ENCODE measurements at regions not wholly inside any gene's neighbourhood (a gene's known extent, or its start where the extent isn't known, plus 50 kb on each side); places are given as distances from the start of the nearest gene placed in this dataset.
A peak's percentile ranks its signal among the peaks of the same experiment; 100 is the strongest.
"Not testable (repeated sequence)": the region's sequence is repeated elsewhere in the genome, so short reads cannot be mapped to it uniquely, and the experiment has no call there.

DNA sequence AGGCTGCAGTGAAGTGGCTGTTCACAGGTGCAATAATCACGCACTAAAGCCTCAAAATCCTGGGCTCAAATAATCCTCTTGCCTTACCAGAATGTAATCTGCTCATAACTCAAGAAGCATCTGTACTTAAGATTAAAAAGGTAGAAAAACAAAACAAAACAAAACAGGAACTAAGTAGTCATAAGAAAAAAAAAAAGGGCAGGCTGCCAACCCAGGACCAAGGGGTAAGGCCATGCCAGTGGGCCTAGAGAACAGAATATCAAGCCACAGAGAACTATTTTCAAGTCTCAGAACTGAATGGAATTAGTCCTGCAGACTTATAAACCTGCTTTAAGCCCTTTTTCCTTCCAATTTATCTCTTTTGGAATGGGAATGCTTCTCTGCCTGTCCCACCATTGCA is 64.8 kb upstream of the TBC1D3K start:
- H2BK12ac ChIP-seq (ENCODE audit: low read length in 2 of 2): no peak overlapping the region
- H4K91ac ChIP-seq (ENCODE audit: low read length): no peak overlapping the region
- no peak overlapping the region for H4K8ac ChIP-seq (ENCODE audit: low read length)
- no peaks in the 10 kb centered on the region for H3K79me1 ChIP-seq (replicated peaks; ENCODE audit: low read length, poor library complexity, severe bottlenecking)
- H3K4me2 ChIP-seq (ENCODE audit: low read length, poor library complexity, severe bottlenecking): no peak overlapping the region
- no peak for DNase-seq
- 100% methylated on average over 1 of the region's 1 CpG for WGBS
- H3K4ac ChIP-seq (ENCODE audit: low read depth in 1 of 2, low read length in 2 of 2): no peak overlapping the region
- H3K27ac ChIP-seq (ENCODE audit: low read length, poor library complexity, severe bottlenecking): no peak overlapping the region
- no peak overlapping the region for H2BK5ac ChIP-seq (ENCODE audit: low read depth, low read length, poor library complexity, severe bottlenecking)
- H3K14ac ChIP-seq (ENCODE audit: low read length in 2 of 2): no peak overlapping the region
- no peak overlapping the region for H3K23ac ChIP-seq (ENCODE audit: low read length in 2 of 2)
- peaks cover 0 to 11% of the 10 kb centered on the region in 2 experiments for H3K27me3 ChIP-seq (ENCODE audit: control insufficient read depth in 1 of 2, insufficient read depth in 1 of 2, low read length in 2 of 2)
- H2BK15ac ChIP-seq (ENCODE audit: low read depth, poor library complexity, severe bottlenecking): no peak overlapping the region
- H2BK120ac ChIP-seq (ENCODE audit: low read depth, low read length): no peak overlapping the region
- no peak overlapping the region for H3K9ac ChIP-seq (ENCODE audit: low read length)
- H2AK5ac ChIP-seq (ENCODE audit: low read length, severe bottlenecking): no peak overlapping the region
- H3K4me3 ChIP-seq (ENCODE audit: insufficient read depth in 1 of 2, low read depth in 1 of 2, low read length in 2 of 2): no peak overlapping the region
- no peaks in the 10 kb centered on the region for H3K36me3 ChIP-seq (ENCODE audit: control insufficient read depth in 1 of 2, insufficient read depth in 2 of 2, low read depth in 1 of 2, low read length in 2 of 2)
- no peak overlapping the region for H3K18ac ChIP-seq (ENCODE audit: low read depth in 1 of 2, low read length in 2 of 2)
- H3K9me3 ChIP-seq (ENCODE audit: control insufficient read depth, low read length): peaks cover 2% of the 10 kb centered on the region
- H2AFZ ChIP-seq (ENCODE audit: low read depth, low read length): no peak overlapping the region
- no peaks in the 10 kb centered on the region for H3K4me1 ChIP-seq (ENCODE audit: control insufficient read depth, insufficient read depth, low read depth, low read length)

- H2BK15ac ChIP-seq (ENCODE audit: low read depth, poor library complexity, severe bottlenecking); H2BK120ac ChIP-seq (ENCODE audit: low read depth, low read length); H3K4me2 ChIP-seq (ENCODE audit: low read length, poor library complexity, severe bottlenecking); H3K4ac ChIP-seq (ENCODE audit: low read depth in 1 of 2, low read length in 2 of 2); H3K79me1 ChIP-seq (replicated peaks; ENCODE audit: low read length, poor library complexity, severe bottlenecking); H3K9me3 ChIP-seq (ENCODE audit: control insufficient read depth, low read length); H2AK5ac ChIP-seq (ENCODE audit: low read length, severe bottlenecking); H2BK12ac ChIP-seq (ENCODE audit: low read length in 2 of 2); H3K27ac ChIP-seq (ENCODE audit: low read length, poor library complexity, severe bottlenecking); H3K18ac ChIP-seq (ENCODE audit: low read depth in 1 of 2, low read length in 2 of 2); H2BK5ac ChIP-seq (ENCODE audit: low read depth, low read length, poor library complexity, severe bottlenecking); H3K4me3 ChIP-seq (ENCODE audit: insufficient read depth in 1 of 2, low read depth in 1 of 2, low read length in 2 of 2); H2AFZ ChIP-seq (ENCODE audit: low read depth, low read length); H3K14ac ChIP-seq (ENCODE audit: low read length in 2 of 2); H3K4me1 ChIP-seq (ENCODE audit: control insufficient read depth, insufficient read depth, low read depth, low read length); H3K36me3 ChIP-seq (ENCODE audit: control insufficient read depth in 1 of 2, insufficient read depth in 2 of 2, low read depth in 1 of 2, low read length in 2 of 2); H3K9ac ChIP-seq (ENCODE audit: low read length); H3K23ac ChIP-seq (ENCODE audit: low read length in 2 of 2); DNase-seq; H4K8ac ChIP-seq (ENCODE audit: low read length); H4K91ac ChIP-seq (ENCODE audit: low read length): not testable (repeated sequence)
- 95% methylated on average over 10 of the region's 11 CpGs for WGBS
- H3K27me3 ChIP-seq (ENCODE audit: control insufficient read depth in 1 of 2, insufficient read depth in 1 of 2, low read length in 2 of 2): peaks cover 0 to 16% of the 10 kb centered on the region in 2 experiments
Measured at GRCh38 chr17:37858391-37858790, 65.8 kb upstream of the TBC1D3K start.

DNA sequence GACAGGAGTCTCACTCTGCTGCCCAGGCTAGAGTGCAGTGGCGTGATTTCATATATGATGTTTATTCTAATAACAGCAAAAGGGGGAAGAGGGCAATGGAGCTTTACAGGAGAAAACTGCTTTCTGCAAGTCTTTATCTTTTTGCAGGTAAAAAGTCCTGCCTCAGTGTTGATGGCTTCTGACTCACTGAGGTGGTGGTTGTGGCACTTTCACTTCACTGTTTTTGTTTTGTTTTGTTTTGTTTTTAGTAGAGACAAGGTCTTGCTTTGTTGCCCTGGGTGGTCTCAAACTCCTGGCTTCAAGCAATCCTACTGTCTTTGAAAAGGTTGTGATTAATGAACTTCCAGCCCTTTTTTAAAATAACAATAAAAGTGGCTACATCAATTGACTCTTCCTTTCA is 68.0 kb upstream of the TBC1D3K start:
- Histone ChIP-seq H3K18ac (ENCODE audit: low read depth in 1 of 2, low read length in 2 of 2) (no peak overlapping the region), H3K4me2 (ENCODE audit: low read length, poor library complexity, severe bottlenecking) (no peak overlapping the region), H3K4me3 (ENCODE audit: insufficient read depth in 1 of 2, low read depth in 1 of 2, low read length in 2 of 2) (no peak overlapping the region), H3K4me1 (ENCODE audit: control insufficient read depth, insufficient read depth, low read depth, low read length) (no peaks in the 10 kb centered on the region), H3K9ac (ENCODE audit: low read length) (no peak overlapping the region), H3K36me3 (ENCODE audit: control insufficient read depth in 1 of 2, insufficient read depth in 2 of 2, low read depth in 1 of 2, low read length in 2 of 2) (no peaks in the 10 kb centered on the region), H3K23ac (ENCODE audit: low read length in 2 of 2) (no peak overlapping the region), H3K79me1 (replicated peaks; ENCODE audit: low read length, poor library complexity, severe bottlenecking) (no peaks in the 10 kb centered on the region), H2BK5ac (ENCODE audit: low read depth, low read length, poor library complexity, severe bottlenecking) (no peak overlapping the region), H2BK15ac (ENCODE audit: low read depth, poor library complexity, severe bottlenecking) (no peak overlapping the region), H2BK12ac (ENCODE audit: low read length in 2 of 2) (no peak overlapping the region), H3K4ac (ENCODE audit: low read depth in 1 of 2, low read length in 2 of 2) (no peak overlapping the region), H3K27me3 (ENCODE audit: control insufficient read depth in 1 of 2, insufficient read depth in 1 of 2, low read length in 2 of 2) (peaks cover 0 to 25% of the 10 kb centered on the region in 2 experiments), H4K91ac (ENCODE audit: low read length) (no peak overlapping the region), H3K14ac (ENCODE audit: low read length in 2 of 2) (no peak overlapping the region), H4K8ac (ENCODE audit: low read length) (no peak overlapping the region), H3K27ac (ENCODE audit: low read length, poor library complexity, severe bottlenecking) (no peak overlapping the region), H2AFZ (ENCODE audit: low read depth, low read length) (no peak overlapping the region), H2BK120ac (ENCODE audit: low read depth, low read length) (no peak overlapping the region), H3K9me3 (ENCODE audit: control insufficient read depth, low read length) (peaks cover 2% of the 10 kb centered on the region), H2AK5ac (ENCODE audit: low read length, severe bottlenecking) (no peak overlapping the region)
- WGBS: 87% methylated on average over 1 of the region's 1 CpG
- no peak for DNase-seq

GRCh38 chr17:37849617-37849972 is 74.6 kb upstream of the TBC1D3K start:
- Histone ChIP-seq H2BK15ac (ENCODE audit: low read depth, poor library complexity, severe bottlenecking) (peak overlapping the region; percentile 6), H3K4me3 (ENCODE audit: insufficient read depth in 1 of 2, low read depth in 1 of 2, low read length in 2 of 2) (no peak overlapping the region), H3K79me1 (replicated peaks; ENCODE audit: low read length, poor library complexity, severe bottlenecking) (no peaks in the 10 kb centered on the region), H4K91ac (ENCODE audit: low read length) (no peak overlapping the region), H2BK5ac (ENCODE audit: low read depth, low read length, poor library complexity, severe bottlenecking) (no peak overlapping the region), H3K9me3 (ENCODE audit: control insufficient read depth, low read length) (no peaks in the 10 kb centered on the region), H4K8ac (ENCODE audit: low read length) (no peak overlapping the region), H2AK5ac (ENCODE audit: low read length, severe bottlenecking) (peak overlapping the region; percentile 7), H3K23ac (ENCODE audit: low read length in 2 of 2) (no peak overlapping the region), H3K18ac (ENCODE audit: low read depth in 1 of 2, low read length in 2 of 2) (no peak overlapping the region), H2AFZ (ENCODE audit: low read depth, low read length) (no peak overlapping the region), H2BK120ac (ENCODE audit: low read depth, low read length) (no peak overlapping the region), H3K4ac (ENCODE audit: low read depth in 1 of 2, low read length in 2 of 2) (peak overlapping the region in 1 of 2 experiments; percentile 28), H3K14ac (ENCODE audit: low read length in 2 of 2) (no peak overlapping the region), H2BK12ac (ENCODE audit: low read length in 2 of 2) (peak overlapping the region in 1 of 2 experiments; percentile 29), H3K27ac (ENCODE audit: low read length, poor library complexity, severe bottlenecking) (peak overlapping the region; percentile 12), H3K9ac (ENCODE audit: low read length) (no peak overlapping the region), H3K27me3 (ENCODE audit: control insufficient read depth in 1 of 2, insufficient read depth in 1 of 2, low read length in 2 of 2) (peaks cover 0 to 29% of the 10 kb centered on the region in 2 experiments), H3K36me3 (ENCODE audit: control insufficient read depth in 1 of 2, insufficient read depth in 2 of 2, low read depth in 1 of 2, low read length in 2 of 2) (no peaks in the 10 kb centered on the region), H3K4me2 (ENCODE audit: low read length, poor library complexity, severe bottlenecking) (no peak overlapping the region), H3K4me1 (ENCODE audit: control insufficient read depth, insufficient read depth, low read depth, low read length) (peaks cover 12% of the 10 kb centered on the region)
- no peak for DNase-seq
- WGBS: 88% methylated on average over 3 of the region's 3 CpGs

All from mesenchymal stem cell (in vitro differentiated cells and primary cell).